ENCODE measurements at regions not wholly inside any gene's neighbourhood (a gene's known extent, or its start where the extent isn't known, plus 50 kb on each side); places are given as distances from the start of the nearest gene placed in this dataset.

DNA sequence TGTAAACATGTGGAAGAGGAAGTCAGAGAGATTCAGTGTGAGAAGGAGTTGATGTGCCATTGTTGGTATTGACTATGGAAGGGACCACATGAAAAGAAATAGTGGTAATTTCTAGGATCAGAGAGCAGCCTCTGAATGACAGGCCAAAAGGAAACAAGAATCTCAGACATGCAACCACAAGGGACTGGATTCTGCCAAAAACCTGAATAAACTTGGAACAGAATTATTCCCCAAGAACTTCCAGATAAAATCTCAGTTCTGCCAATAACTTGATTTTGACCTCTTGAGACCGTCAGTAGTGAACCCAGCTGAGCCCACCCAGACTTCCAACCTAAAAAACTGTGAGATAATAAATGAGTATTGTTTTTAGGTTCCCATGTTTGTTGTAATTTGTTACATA is 653.6 kb upstream of the NR3C2 start:
- no peaks in the 10 kb centered on the region for H3K9me3 ChIP-seq (ENCODE audit: control insufficient read depth, insufficient read depth, low read depth, low read length)
- ChIA-PET CTCF (no interaction called here), POLR2A (no interaction called here)
- TF ChIP-seq, protein P1, sequence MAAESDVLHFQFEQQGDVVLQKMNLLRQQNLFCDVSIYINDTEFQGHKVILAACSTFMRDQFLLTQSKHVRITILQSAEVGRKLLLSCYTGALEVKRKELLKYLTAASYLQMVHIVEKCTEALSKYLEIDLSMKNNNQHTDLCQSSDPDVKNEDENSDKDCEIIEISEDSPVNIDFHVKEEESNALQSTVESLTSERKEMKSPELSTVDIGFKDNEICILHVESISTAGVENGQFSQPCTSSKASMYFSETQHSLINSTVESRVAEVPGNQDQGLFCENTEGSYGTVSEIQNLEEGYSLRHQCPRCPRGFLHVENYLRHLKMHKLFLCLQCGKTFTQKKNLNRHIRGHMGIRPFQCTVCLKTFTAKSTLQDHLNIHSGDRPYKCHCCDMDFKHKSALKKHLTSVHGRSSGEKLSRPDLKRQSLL (tag by site-specific recombination; IDR thresholded peaks at IDR 0.05), result no peak
- TF ChIP-seq, protein P2, sequence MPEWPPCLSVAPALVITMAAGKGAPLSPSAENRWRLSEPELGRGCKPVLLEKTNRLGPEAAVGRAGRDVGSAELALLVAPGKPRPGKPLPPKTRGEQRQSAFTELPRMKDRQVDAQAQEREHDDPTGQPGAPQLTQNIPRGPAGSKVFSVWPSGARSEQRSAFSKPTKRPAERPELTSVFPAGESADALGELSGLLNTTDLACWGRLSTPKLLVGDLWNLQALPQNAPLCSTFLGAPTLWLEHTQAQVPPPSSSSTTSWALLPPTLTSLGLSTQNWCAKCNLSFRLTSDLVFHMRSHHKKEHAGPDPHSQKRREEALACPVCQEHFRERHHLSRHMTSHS (tag by site-specific recombination; IDR thresholded peaks at IDR 0.05), result no peak
- TF ChIP-seq WT1 (tag by site-specific recombination; IDR thresholded peaks at IDR 0.05) (no peak), ZNF785 (tag by site-specific recombination; IDR thresholded peaks at IDR 0.05) (no peak), ZNF148 (tag by site-specific recombination; IDR thresholded peaks at IDR 0.05; ENCODE audit: borderline replicate concordance) (no peak), ZBTB26 (tag by site-specific recombination; optimal IDR thresholded peaks at IDR 0.05) (no peak), GLIS1 (tag by site-specific recombination; IDR thresholded peaks at IDR 0.05) (no peak), ZNF2 (tag by site-specific recombination; IDR thresholded peaks at IDR 0.05) (no peak), FEZF1 (tag by site-specific recombination; IDR thresholded peaks at IDR 0.05) (no peak), ZNF404 (tag by site-specific recombination; IDR thresholded peaks at IDR 0.05) (no peak), ZNF768 (tag by site-specific recombination; IDR thresholded peaks at IDR 0.05) (no peak), ZNF121 (tag by site-specific recombination; IDR thresholded peaks at IDR 0.05) (no peak), ZNF292 (tag by site-specific recombination; IDR thresholded peaks at IDR 0.05; ENCODE audit: borderline replicate concordance, low read depth) (no peak), ZBTB10 (tag by site-specific recombination; IDR thresholded peaks at IDR 0.05) (no peak)
- TF ChIP-seq, protein P3, sequence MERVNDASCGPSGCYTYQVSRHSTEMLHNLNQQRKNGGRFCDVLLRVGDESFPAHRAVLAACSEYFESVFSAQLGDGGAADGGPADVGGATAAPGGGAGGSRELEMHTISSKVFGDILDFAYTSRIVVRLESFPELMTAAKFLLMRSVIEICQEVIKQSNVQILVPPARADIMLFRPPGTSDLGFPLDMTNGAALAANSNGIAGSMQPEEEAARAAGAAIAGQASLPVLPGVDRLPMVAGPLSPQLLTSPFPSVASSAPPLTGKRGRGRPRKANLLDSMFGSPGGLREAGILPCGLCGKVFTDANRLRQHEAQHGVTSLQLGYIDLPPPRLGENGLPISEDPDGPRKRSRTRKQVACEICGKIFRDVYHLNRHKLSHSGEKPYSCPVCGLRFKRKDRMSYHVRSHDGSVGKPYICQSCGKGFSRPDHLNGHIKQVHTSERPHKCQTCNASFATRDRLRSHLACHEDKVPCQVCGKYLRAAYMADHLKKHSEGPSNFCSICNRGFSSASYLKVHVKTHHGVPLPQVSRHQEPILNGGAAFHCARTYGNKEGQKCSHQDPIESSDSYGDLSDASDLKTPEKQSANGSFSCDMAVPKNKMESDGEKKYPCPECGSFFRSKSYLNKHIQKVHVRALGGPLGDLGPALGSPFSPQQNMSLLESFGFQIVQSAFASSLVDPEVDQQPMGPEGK (tag by site-specific recombination; IDR thresholded peaks at IDR 0.05), result no peak
- TF ChIP-seq, protein P4, sequence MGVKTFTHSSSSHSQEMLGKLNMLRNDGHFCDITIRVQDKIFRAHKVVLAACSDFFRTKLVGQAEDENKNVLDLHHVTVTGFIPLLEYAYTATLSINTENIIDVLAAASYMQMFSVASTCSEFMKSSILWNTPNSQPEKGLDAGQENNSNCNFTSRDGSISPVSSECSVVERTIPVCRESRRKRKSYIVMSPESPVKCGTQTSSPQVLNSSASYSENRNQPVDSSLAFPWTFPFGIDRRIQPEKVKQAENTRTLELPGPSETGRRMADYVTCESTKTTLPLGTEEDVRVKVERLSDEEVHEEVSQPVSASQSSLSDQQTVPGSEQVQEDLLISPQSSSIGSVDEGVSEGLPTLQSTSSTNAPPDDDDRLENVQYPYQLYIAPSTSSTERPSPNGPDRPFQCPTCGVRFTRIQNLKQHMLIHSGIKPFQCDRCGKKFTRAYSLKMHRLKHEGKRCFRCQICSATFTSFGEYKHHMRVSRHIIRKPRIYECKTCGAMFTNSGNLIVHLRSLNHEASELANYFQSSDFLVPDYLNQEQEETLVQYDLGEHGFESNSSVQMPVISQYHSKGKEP (tag by site-specific recombination; IDR thresholded peaks at IDR 0.05), result no peak
- H3K4me3 ChIP-seq (ENCODE audit: low read depth, low read length), result no peak overlapping the region
- H3K27ac ChIP-seq (ENCODE audit: extremely low read depth, low read depth, low read length), result no peak overlapping the region
- H3K4me1 ChIP-seq (ENCODE audit: control insufficient read depth, insufficient read depth, low read length), result no peaks in the 10 kb centered on the region
- H3K36me3 ChIP-seq (ENCODE audit: control insufficient read depth in 2 of 2, insufficient read depth in 1 of 2, low read length in 2 of 2), result no peaks in the 10 kb centered on the region
